ENCODE measurements at regions not wholly inside any gene's neighbourhood (a gene's known extent, or its start where the extent isn't known, plus 50 kb on each side); places are given as distances from the start of the nearest gene placed in this dataset.
A peak's percentile ranks its signal among the peaks of the same experiment; 100 is the strongest.

DNA sequence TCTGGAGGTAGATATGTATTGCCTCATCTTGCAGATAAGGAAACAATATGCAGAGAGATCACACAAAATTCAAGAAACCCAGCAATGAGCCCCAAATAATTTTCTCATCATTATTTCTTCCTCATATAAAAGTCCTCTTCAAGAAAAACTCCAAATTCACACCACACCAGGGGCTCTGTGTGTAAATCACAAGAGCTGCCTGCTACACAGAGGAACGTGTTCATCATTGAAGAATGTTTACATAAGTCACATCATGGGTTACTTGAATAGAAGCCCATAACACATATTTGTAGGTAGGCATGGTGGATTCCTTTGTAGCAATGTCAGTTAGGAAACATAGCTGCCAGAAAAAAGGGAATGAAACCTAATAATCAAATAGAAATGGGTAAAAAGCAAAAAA is 308.1 kb upstream of the TLE4 start:
- TF ChIP-seq, protein P1, sequence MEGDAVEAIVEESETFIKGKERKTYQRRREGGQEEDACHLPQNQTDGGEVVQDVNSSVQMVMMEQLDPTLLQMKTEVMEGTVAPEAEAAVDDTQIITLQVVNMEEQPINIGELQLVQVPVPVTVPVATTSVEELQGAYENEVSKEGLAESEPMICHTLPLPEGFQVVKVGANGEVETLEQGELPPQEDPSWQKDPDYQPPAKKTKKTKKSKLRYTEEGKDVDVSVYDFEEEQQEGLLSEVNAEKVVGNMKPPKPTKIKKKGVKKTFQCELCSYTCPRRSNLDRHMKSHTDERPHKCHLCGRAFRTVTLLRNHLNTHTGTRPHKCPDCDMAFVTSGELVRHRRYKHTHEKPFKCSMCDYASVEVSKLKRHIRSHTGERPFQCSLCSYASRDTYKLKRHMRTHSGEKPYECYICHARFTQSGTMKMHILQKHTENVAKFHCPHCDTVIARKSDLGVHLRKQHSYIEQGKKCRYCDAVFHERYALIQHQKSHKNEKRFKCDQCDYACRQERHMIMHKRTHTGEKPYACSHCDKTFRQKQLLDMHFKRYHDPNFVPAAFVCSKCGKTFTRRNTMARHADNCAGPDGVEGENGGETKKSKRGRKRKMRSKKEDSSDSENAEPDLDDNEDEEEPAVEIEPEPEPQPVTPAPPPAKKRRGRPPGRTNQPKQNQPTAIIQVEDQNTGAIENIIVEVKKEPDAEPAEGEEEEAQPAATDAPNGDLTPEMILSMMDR (conservative IDR thresholded peaks at IDR 0.05; ENCODE audit: low read depth, low read length), result no peak
- H3K4me3 ChIP-seq (ENCODE audit: low read depth, low read length), result no peak overlapping the region
- DNase-seq (ENCODE audit: low read depth), result peak; percentile 48

DNA sequence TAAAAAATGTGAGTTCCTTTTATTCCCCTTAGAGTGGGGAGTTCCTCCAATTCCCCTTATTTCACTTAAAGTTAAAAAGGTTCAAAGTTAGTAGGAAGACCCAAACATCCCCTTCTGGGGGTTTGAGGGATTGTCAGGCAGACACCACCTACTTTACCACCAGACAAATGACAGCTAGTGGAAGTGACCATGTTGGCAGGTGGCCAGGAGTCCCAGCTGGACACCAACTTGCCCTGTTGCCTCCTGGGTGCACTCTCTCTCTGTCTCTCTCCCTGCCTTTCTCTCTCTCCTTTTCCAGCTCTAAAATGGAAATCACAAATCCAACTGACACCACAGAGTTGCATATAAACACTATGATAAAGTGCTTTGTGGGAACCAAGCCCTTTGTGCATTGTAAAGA is 307.7 kb upstream of the TLE4 start:
- DNase-seq (ENCODE audit: low read depth), result no peak
- TF ChIP-seq, protein P1 (conservative IDR thresholded peaks at IDR 0.05; ENCODE audit: low read depth, low read length), result no peak
- H3K4me3 ChIP-seq (ENCODE audit: low read depth, low read length), result no peak overlapping the region

DNA sequence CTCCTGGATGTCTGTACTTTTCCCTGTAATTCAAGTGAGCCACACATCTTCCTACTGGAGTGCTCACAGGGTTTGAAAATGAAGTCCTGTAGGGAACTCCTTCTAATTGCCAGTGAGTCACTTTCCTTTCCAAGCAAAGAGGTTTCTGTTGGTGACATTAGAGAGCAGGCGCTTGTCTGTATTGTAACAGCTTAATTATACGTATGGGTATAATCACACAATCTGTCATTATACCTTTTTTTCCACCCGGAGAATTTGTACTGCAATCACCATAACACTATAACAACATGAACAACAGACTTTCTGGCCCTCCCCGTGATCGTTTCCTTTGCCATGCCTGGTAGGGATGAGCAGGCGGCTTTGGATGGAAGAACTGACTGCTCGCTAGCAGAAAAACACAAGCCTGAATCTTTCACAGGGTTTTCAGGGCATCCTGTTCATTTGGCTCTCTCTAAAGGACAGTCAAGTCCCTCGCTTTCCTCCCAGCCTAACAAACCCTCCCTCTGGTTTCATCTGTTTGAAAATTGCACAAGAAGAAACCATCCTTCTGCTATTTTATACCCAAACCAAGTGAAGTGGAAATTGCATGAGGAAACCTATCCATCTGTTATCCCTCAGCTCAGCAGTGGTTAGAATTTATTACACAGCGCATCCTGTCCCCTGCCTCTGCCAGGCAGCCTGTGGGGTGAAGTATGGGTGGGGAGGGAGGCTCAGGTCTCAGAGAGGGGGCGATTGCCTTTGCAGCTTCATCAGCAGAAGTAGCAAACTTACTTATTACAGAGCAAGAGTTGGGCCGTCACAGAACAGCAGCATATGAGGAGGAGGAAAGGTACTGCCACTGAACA is 307.0 kb upstream of the TLE4 start:
- TF ChIP-seq, protein P1 (conservative IDR thresholded peaks at IDR 0.05; ENCODE audit: low read depth, low read length), result no peak
- DNase-seq (ENCODE audit: low read depth), result no peak
- no peak overlapping the region for H3K4me3 ChIP-seq (ENCODE audit: low read depth, low read length)

DNA sequence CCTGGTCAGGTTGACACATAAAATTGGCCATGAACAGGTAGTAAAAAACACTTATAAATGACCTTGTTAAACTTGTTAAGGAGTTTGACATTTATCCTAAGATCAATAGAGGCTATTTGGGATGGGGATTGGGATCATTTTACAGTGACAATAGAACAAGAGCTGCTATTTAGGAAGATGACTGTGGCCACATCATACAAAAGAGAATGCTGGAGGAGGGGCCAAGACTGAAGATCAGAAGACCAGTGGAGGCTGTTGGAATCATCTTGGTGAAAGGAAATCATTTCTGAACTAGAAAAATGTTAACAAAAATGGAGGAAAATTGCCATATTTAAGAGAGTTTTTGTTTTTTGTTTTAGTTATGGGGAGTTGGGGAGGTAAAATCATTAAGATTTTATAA is 304.8 kb upstream of the TLE4 start:
- TF ChIP-seq, protein P1 (conservative IDR thresholded peaks at IDR 0.05; ENCODE audit: low read depth, low read length), result no peak
- no peak for DNase-seq (ENCODE audit: low read depth)
- H3K4me3 ChIP-seq (ENCODE audit: low read depth, low read length), result no peak overlapping the region

DNA sequence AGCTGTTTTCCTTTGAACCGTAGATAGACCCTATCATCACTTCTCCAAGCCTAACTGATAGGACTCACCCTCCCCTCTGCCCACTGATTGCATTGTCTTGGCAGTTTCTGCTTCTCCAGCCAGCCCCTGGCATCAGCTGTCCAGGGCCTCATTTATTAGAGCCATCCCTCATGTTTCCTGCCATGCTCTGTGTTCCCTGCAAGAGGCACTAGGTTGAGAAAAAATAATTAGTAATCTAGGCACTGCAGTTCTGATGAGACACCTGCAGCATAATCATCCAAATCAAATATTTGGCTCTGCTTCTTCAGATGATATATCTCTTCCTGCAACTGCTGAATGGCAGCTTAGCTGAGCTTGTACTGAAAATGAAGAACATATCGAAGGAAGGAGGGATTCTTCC is 303.0 kb upstream of the TLE4 start:
- TF ChIP-seq, protein P1 (conservative IDR thresholded peaks at IDR 0.05; ENCODE audit: low read depth, low read length), result no peak
- no peak for DNase-seq (ENCODE audit: low read depth)
- no peak overlapping the region for H3K4me3 ChIP-seq (ENCODE audit: low read depth, low read length)

DNA sequence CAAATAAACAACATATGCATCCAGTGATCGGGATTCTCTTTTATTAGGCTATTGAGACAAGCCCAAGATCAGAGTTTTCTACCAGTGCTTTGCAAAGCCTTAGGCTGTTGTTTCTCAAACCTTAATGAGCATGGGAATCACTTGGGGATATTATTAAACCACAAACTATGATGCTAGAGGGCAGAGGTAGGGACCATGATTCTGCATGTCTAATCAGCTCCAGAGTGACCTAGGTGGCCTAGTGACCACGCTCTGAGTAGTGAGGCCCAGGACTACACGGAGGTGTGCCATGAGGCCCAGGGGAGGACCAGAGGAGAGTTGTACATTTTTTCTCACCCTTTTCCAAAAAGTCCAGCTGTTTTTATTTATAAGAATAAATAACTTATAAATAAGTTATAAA is 298.5 kb upstream of the TLE4 start:
- DNase-seq (ENCODE audit: low read depth), result no peak
- TF ChIP-seq, protein P1 (conservative IDR thresholded peaks at IDR 0.05; ENCODE audit: low read depth, low read length), result no peak
- H3K4me3 ChIP-seq (ENCODE audit: low read depth, low read length), result no peak overlapping the region

DNA sequence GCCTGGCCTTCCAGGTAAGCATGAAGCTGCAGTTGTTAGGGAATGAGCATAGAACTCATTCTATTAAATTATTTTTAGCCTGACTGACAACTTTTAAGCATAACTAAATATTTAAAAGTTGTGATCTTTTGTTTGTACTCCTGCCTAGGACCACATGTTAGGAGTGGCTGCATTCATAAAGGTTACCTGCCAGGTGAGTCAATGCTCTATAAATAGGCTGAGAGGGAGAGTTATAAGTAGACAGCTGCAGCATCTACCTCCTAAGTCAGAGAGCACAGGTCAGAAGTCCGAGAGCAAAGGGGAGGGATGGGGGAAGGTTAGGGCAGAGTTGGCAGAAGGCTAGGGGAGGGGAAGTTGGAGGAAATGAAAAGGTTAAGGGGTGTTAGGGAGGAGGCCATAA is 292.4 kb upstream of the TLE4 start:
- TF ChIP-seq, protein P1 (conservative IDR thresholded peaks at IDR 0.05; ENCODE audit: low read depth, low read length), result no peak
- DNase-seq (ENCODE audit: low read depth), result no peak
- no peak overlapping the region for H3K4me3 ChIP-seq (ENCODE audit: low read depth, low read length)
